Hepatocyte (in vitro differentiated cells): ENCODE measurements at regions not wholly inside any gene's neighbourhood (a gene's known extent, or its start where the extent isn't known, plus 50 kb on each side); places are given as distances from the start of the nearest gene placed in this dataset.

ENCODE experiments used
- EZH2 ChIP-seq: fragments of 200-600 bp; sonication (generic); IDR thresholded peaks from 2 replicates; pipeline ENCODE4 v1.6.1; 2016; ENCODE audit warnings: antibody characterized with exemption, mild to moderate bottlenecking, borderline replicate concordance
- TF ChIP-seq, protein P1 (sequence below): fragments of 200-600 bp; sonication (generic); IDR thresholded peaks from 2 replicates; pipeline ENCODE4 v1.5.1; 2016; ENCODE audit warnings: antibody characterized with exemption, mild to moderate bottlenecking; ENCODE audit not compliant: poor library complexity

DNA sequence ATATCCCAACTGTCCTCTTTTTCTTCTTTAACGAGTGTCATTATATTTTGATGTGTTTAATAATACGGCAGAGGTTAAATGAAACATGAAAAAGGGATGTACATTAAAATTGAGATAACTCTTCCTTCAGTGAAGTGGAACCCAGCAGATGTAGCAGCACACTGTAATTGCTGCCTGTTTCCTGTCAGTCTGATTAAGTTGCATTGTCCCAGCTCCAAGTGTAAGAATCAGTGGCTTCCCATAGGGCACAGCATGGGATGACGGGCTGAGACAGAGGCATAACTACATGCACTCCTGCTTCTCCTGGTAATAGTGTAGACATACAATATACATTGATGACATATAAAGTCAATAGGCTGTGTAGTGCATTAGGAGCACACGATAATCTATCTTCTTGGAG lies 175.8 kb upstream of the TCF4 start:
- no peak for TF ChIP-seq EZH2
- TF ChIP-seq, protein P1, sequence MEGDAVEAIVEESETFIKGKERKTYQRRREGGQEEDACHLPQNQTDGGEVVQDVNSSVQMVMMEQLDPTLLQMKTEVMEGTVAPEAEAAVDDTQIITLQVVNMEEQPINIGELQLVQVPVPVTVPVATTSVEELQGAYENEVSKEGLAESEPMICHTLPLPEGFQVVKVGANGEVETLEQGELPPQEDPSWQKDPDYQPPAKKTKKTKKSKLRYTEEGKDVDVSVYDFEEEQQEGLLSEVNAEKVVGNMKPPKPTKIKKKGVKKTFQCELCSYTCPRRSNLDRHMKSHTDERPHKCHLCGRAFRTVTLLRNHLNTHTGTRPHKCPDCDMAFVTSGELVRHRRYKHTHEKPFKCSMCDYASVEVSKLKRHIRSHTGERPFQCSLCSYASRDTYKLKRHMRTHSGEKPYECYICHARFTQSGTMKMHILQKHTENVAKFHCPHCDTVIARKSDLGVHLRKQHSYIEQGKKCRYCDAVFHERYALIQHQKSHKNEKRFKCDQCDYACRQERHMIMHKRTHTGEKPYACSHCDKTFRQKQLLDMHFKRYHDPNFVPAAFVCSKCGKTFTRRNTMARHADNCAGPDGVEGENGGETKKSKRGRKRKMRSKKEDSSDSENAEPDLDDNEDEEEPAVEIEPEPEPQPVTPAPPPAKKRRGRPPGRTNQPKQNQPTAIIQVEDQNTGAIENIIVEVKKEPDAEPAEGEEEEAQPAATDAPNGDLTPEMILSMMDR: no peak
